PFSK-1 (cell line): ENCODE measurements at regions not wholly inside any gene's neighbourhood (a gene's known extent, or its start where the extent isn't known, plus 50 kb on each side); places are given as distances from the start of the nearest gene placed in this dataset.

ENCODE experiments used
- FOXP2 ChIP-seq: optimal IDR thresholded peaks from 2 replicates; pipeline ENCODE3; 2011; ENCODE audit warnings: borderline replicate concordance, control low read depth, inconsistent platforms; ENCODE audit not compliant: insufficient read depth; ENCODE audit errors: extremely low read length, extremely low read depth
- POLR2AphosphoS5 ChIP-seq: IDR thresholded peaks from 2 replicates; pipeline ENCODE4 v1.6.1; 2012; ENCODE audit warnings: low read depth, mild to moderate bottlenecking, control low read depth, low read length, moderate library complexity
- SIN3A ChIP-seq: IDR thresholded peaks from 2 replicates; pipeline ENCODE4 v1.6.1; 2012; ENCODE audit warnings: mild to moderate bottlenecking, low read length, moderate library complexity, borderline replicate concordance; ENCODE audit not compliant: insufficient read depth
- TAF1 ChIP-seq: IDR thresholded peaks from 2 replicates; pipeline ENCODE4 v1.6.1; 2012; ENCODE audit warnings: low read length, control low read depth, borderline replicate concordance; ENCODE audit not compliant: insufficient read depth
- TF ChIP-seq, protein P1 (sequence below), 2 experiments: IDR thresholded peaks; 2 replicates each; pipeline versions ENCODE4 v1.6.1 to v1.8.0; 2011 to 2012; ENCODE audit warnings: low read depth in 2 of 2, low read length in 2 of 2, control low read depth in 1 of 2, inconsistent platforms in 1 of 2, mild to moderate bottlenecking in 1 of 2, moderate library complexity in 1 of 2; ENCODE audit not compliant: insufficient read depth in 1 of 2

DNA sequence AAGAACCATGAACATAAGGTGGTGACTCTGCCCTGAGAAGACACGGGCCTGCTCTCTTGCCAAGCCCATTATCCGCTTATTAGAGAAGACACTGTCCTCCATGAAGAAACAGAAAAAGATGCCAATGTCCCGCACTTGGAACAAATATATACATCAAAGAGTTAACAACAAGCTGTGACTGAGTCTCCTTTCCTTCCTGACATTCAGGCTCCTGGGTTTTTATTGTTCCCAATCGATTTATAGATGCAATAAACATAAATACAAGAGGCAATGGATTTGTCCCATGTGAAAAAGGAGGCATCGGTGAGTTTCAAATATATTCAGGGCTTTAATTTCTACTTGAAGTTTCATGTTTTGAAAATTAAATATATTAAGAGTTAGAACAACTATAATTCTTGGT is 169.2 kb upstream of the CPEB2 start:
- TF ChIP-seq, protein P1, sequence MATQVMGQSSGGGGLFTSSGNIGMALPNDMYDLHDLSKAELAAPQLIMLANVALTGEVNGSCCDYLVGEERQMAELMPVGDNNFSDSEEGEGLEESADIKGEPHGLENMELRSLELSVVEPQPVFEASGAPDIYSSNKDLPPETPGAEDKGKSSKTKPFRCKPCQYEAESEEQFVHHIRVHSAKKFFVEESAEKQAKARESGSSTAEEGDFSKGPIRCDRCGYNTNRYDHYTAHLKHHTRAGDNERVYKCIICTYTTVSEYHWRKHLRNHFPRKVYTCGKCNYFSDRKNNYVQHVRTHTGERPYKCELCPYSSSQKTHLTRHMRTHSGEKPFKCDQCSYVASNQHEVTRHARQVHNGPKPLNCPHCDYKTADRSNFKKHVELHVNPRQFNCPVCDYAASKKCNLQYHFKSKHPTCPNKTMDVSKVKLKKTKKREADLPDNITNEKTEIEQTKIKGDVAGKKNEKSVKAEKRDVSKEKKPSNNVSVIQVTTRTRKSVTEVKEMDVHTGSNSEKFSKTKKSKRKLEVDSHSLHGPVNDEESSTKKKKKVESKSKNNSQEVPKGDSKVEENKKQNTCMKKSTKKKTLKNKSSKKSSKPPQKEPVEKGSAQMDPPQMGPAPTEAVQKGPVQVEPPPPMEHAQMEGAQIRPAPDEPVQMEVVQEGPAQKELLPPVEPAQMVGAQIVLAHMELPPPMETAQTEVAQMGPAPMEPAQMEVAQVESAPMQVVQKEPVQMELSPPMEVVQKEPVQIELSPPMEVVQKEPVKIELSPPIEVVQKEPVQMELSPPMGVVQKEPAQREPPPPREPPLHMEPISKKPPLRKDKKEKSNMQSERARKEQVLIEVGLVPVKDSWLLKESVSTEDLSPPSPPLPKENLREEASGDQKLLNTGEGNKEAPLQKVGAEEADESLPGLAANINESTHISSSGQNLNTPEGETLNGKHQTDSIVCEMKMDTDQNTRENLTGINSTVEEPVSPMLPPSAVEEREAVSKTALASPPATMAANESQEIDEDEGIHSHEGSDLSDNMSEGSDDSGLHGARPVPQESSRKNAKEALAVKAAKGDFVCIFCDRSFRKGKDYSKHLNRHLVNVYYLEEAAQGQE (IDR thresholded peaks at IDR 0.05; ENCODE audit: insufficient read depth in 1 of 2, low read depth in 2 of 2, low read length in 2 of 2), result no peak
- TF ChIP-seq POLR2AphosphoS5, result no peak
- no peak for TF ChIP-seq SIN3A
- no peak for TF ChIP-seq TAF1
- TF ChIP-seq FOXP2, result no peak
